CD4-positive, alpha-beta T cell treated with Interleukin-1 beta for 1 hour (primary cell): ENCODE measurements at regions not wholly inside any gene's neighbourhood (a gene's known extent, or its start where the extent isn't known, plus 50 kb on each side); places are given as distances from the start of the nearest gene placed in this dataset.

Experiments used
- DNase-seq, 2 donors: peaks; one replicate each; pipeline ENCODE4 v3.0.0-alpha.2; 2020 to 2022

DNA sequence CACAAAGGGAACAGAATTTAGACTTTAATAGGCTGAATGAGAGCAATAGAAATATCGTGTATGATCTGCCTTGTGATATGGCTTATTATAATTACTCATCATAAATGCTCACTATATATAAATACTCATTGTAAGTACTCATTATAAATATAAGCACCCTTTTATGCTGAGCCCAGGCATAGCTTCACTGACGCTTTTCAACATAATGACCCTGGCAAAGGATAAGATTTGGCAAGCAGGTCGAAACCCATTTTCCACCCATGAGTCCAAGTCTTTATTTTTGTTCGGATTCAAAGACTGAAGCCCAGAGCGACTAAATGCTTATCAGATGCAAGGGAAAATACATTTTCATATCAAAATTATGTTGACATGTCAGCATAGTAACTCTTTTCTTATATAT lies 500.4 kb downstream of the SLC4A3 start:
- DNase-seq = no peak

DNA sequence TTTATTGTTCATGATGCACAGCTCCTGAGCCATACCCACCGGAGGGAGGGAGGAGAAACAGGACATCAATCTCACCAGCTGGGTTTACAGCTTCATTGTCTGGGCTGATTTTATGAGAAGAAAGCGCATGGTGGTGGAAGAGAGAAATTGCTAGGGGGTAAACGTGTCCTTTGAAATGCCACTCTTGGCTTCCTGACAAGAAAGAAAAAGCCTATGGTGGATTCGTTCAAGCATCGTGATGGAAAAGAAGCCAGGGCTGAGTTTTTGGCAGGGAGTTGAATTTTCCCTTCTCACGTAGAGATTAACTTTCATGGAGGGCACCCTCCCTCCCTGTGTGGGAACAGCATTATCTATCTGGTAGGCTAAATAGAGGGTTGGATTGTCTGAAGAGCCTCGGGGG lies 502.0 kb downstream of the SLC4A3 start:
- DNase-seq = no peak

DNA sequence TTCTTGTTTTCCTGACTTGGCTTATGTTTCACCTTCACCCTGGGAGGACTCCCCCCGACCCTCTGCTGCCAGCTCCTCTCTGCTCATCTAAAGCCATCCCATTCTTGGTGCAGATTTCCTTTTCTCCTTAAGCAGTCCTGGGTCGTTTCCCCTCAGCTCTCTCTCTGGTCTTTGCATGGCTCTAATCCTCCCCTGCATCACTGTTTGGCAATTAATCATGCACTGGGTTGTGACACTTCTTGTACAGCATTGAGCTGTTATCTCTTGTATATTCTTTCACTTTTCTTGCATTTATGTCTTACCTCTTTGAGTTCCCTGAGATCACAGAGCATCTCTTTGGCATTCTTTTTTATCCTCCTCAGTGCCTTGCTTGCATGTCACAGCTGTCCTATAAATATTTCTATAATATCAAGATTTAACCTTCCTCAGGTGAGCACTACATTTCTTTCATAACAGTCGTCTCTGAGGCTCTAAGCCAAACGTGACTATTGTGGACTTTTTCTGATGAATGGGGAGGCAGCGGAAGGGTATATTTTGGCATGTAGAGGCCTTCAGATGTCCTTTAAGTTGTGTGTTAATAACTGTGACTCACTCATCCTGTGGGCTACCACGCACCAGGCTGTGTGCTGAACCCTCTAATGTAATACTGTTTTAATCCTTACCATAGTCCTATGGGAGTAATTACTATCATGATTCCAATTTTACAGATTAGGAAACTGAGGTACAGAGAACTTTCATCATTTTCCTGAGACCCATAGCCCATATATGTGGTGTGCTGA lies 507.5 kb downstream of the SLC4A3 start:
- no peak for DNase-seq

DNA sequence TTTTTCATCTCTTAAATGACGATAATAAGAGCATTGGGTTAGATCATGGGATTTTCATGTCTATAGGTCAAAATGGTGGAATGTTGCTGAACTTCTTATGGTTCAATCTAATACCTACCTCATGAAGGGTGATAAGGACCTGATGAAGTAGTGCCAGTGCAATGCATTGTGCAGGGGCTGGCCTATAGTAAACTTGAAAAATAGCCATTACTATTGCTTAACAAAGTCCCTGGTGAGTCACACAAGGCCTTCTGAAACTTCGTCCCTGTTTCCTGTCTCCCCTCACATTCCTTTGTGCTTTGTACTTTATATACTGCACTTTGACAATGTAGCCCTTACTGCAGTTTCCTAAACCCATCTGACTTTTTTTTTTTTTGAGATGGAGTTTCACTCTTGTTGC lies 515.9 kb downstream of the SLC4A3 start:
- no peak for DNase-seq

DNA sequence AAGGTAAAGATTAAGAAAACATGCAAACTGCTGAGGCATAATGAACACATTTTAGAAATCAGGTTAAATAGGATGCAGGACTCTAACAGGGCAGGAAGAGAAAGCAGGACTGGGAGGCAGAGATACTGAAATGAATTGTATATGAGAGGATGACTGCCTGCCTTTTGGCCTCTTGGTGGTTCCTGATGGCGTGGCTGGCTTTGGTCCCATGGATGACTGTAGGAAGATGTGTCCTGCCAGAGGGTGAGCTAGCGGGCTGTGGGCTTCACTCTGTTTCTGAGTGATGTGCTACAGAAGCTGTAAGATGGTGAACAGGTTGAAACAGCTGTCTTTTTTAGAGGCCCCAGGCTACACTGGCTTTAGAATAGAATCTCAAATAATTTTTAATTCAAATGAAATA lies 517.0 kb downstream of the SLC4A3 start:
- DNase-seq = no peak

DNA sequence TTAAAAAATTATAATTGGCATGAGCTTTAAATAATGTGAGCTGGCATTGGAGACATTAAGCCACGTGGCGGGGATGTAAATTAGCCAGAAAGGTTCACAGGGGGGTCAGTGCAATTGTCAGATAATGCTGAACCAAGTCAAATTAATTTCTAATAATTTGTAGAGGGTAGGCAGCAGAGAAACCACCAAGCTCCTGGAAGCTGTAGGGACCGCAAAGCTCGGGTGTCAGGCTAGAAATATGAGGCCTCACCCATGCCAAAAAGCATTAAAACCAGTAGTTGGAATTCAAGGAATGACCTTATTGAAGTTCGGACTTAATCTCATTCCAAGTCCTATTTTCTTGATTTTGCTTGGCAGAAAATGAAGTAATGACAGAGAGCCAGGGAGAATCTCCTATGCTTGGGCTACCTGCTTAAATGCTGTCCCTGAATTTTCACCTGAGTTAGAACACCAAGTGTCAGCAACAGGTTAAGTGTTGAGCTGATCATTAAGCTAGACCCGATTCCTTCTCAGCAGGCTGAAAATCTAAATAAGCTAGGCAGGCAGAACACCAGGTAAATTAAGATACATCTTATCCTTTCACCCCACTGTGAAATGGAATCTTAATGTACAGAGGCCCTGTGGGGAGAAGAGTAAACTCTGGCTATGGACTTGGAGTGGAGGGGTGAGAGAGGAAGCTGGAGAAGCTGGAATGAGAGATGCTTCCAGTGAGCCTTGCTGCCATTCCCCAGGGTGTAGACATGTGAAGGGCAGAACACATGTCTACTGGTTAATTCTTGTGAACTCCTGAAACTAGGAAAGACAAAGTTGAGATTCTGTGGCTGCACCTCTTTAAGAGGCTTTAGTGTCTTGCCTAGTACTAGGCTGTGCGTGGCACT lies 520.0 kb downstream of the SLC4A3 start:
- DNase-seq = no peak

DNA sequence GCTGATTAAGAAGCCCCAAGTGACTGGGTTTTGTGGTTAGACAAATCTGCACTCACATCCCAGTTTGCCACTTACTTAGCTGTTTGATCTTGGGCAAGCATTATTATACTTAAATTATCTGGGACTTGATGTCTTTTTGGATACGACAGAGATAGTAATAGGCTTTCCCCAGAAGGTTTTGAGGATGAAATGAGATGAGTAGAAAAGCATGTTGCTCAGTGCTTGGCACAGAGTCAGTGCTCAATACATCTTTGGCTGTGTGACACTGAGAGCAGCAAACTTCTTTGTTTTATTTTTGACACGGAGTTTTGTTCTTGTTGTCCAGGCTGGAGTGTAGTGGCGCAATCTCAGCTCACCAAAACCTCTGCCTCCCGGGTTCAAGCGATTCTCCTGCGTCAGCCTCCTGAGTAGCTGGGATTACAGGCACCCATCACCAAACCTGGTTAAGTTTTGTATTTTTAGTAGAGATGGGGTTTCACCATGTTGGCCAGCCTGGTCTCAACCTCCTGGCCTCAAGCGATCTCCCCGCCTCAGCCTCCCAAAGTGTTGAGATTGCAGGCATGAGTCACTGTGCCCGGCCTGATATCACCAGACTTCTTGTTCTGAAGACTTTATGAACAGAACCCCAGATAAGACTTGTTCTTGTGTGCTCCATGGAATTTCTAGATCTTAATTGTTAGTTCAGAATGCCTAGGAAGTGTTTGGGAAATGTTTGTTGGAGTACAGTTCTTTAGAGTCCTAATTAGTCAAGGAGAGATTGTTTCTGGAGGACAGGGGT lies 521.2 kb downstream of the SLC4A3 start:
- DNase-seq = no peak

DNA sequence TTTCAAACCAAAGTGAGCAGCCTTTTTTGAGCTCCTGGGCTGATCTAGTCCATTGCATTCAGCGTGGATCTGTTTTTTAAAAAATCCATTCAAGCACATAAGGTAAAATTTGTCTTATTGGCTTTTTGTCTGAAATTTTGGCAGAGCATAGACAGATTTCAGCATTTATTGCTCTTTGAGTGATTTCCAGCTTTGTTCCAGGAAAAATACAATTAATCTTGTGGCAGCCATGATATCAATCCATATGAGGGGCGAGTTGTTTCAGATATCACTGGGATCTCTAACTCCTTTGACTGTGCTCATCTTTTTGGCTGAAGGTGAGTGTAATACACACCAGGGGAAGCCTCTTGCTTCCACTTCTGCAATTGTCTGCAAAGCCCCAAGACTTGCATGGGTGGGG lies 523.9 kb downstream of the SLC4A3 start:
- no peak for DNase-seq

DNA sequence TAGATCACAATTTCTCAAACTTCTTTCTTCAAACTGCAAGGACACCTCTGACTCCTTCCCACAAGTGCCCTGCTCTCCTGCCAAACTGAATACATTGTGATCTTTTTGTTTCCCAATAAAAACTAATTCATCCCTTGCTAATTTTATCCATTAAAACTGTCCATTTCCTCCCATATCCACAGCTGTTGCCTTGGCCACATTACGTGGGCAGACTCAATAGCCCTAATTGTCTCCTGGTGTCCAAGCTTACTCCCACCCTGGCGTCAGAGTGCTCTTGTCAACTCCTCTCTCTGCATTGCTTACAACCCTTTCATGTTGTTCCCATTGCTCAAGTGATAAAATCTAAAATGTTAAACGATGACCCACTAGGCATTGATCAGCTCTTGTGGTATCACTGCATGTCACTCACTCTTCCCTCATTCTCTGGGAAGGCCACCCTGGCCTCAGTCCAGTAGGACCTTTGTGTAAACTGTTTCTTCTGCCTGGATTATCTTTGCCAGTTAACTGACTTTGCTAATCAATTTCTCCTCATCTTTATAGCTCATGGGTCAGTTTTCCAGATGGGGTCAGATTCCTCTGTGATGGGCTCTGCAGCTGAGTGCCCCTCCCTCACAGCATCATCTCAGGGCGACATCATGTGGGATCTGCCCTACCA lies 525.0 kb downstream of the SLC4A3 start:
- DNase-seq = no peak

DNA sequence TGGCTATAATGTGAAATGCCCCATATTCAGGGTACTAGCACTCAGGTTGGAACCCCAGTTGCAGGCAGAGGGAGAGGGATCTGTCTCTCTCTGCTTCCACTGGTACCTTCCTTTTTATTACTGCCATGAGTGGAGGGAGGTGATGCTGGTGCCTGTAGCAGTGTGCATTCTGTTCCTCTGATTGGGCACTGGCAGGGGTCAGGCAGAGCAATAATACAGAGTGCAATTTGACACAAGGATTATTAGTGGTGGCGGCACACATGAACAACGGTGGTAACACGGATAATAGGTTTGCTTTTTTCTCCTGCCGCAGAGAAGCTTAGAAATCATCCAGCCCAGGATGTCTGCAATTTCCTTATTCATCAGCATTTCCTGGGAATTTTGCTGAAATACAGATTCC lies 525.7 kb downstream of the SLC4A3 start:
- no peak for DNase-seq

DNA sequence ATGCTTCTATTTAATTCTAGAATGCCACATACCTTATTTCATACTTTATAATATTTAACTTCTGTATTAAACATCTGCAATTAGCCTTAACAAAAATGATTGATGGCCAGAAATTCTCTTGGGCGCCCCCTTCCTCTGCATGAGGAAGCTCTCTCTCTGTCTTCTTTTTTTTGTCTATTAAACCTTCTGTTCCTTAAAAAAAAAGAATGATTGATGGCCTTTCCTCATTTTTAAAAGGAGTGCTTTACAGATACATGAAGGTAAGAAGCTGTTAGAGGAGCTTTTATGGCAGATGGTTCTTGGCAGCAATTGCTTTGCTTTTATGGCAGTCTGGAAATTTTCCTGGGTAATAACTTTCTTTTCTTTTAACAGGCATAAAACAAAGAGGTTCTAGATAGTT lies 526.9 kb downstream of the SLC4A3 start:
- DNase-seq = no peak

DNA sequence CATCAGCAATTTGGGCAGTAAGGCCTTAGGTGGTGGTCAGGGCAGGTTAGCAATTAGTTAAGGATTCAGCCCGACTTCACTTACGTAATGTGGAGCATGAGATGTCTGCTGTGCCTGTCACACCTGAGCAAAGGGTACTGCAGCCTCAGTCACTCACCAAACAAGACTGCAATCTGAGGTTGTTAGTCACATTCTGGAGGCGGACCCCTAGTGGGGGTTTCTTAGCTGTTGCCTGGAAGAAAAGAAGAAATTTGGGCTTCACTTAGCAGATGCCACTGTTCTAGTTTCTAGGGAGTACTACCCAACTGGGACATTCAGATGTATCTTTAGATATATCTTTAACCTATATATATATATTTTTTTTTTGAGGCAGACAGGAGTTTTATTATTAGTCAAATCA lies 529.9 kb downstream of the SLC4A3 start:
- DNase-seq = no peak

DNA sequence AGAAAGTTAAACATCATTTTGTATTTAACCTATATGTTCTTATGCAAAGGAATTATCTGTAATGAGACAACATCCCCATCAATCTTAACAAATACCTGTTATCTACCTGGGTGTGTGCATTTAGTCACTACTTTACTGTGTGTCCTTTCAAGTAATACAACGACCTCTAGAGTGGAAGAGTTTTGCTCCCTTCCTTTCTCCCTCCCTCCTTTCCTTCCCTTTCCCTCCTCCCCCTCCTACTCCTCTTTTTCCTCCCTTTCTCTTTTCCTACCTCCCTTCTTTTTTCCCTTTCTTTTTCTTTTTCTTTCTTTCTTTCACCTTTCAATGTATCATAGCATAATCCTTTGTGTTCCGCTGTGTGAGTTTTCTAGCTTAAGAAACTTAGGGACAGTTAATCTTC lies 532.3 kb downstream of the SLC4A3 start:
- no peak for DNase-seq

DNA sequence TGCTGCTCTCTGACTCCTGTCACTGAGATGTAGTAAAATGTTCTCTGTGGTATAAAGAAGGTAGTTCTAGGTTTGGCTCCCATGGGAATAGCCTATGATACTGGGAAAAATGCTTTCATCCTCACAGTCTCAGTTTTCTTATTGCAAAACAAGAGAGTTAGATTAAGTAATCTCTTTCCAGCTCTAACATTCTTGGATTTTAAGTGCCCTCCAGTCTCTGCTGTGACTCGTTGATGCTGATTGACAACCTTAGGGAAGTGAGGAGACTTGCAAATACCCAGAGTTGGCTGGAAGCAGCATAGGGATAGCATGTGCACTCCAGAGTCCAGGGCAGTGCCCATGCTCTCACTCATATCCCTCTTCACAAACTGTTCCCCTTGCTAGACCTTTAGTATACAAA lies 534.9 kb downstream of the SLC4A3 start:
- no peak for DNase-seq

DNA sequence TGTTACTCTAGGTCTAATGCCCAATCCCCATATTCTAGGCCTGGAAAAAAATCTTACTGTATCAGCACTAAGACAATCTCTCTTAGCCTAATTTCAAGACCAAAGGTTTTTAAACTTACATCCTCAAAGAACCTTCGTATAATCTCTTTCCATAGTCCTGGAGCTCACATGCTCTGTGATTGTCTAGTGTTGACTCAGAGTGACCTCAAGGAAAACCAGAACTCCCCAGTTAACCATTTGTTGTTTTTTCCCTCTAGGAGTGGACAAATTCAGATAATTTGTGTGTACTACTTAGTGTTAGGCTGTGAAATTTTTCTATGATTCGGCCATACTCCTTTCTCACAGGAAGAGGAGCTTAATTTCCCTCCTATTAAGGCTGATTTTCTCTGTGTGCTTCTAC lies 536.1 kb downstream of the SLC4A3 start:
- no peak for DNase-seq

DNA sequence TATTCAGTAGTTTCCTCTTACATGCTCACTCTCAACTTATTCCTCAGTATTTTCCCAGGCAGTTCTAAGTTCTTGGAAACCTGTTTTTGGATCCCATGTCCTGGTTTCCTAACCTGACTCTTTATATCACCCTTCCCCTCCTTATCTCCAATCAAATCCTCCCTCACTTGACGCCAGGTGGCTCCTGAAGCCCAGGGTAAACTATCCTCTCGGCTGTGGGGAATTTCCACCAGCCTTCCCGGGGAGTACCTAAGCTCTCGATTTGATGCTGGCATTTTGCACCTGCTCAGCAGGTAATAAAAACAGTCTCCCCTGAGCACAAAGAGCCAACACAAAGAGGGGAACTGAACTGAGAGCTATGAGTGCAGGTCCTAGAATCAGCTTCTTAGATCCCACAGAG lies 538.0 kb downstream of the SLC4A3 start:
- no peak for DNase-seq

DNA sequence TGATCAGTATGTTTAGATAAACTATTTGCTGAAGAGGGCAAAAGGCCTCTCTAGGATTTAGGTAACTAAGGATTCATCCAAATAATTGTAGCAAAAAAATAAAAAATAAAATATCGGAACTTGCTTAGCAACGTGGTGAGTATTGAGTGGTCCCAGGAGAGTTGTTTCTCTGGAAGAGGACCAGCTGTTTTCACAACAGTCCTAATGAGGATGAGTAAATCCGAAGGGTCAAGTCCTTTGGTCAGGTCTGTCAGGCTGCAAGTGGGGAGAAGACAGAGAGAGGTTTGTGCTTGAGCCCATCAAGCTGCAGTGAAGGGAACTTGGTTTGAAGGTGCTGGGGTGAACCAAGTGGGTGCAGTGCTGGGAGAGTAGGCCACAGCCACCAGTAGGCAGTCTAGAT lies 539.2 kb downstream of the SLC4A3 start:
- no peak for DNase-seq

DNA sequence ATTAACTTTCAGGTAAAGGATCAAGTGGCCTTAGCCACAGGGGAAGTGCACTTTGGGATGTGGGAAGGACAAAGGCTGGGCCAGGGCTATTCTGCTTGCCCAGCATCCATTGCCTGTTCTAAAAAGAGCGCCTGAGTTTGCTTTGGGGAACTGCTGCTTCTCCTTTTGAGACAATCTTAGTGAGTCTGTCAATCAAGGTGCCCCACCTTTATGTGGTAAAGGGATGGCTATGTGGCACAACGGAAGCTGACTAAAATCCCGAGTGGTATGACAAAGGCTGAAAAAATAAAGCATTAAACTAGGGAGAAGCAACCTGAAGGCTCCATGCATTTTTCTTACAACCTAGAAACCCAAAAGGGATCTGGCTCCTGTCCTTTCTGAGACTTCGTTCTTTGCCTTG lies 540.5 kb downstream of the SLC4A3 start:
- DNase-seq = no peak

DNA sequence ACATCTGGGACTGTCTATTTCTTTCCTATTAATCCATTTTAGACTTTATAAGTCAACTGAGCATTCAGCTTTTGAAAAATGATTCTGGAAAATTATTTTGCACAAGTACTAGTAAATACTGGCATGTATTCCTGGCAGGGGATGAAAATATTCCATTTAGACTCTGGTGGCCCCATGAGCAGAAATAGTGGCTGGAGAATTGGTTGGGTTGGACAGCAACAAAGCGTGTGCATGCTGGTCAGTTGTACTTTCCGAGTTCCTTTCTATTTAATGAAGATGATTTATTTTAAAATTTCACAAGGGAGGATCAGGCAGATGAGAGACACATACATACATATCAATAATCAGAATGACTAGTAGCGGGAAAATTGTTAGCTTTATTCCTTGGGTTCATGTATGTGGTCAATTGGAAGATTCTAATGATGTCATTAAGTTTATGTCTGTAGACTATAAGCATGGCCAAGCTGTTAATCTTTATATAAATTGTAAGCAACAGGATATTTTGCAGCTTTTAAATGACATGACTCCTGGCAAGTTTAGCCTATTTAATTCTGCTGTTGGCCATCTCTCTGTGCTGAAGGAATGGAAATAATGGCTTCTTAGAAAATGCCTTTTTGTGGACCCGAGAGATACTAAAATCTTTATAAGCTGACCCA lies 541.6 kb downstream of the SLC4A3 start:
- DNase-seq = no peak

DNA sequence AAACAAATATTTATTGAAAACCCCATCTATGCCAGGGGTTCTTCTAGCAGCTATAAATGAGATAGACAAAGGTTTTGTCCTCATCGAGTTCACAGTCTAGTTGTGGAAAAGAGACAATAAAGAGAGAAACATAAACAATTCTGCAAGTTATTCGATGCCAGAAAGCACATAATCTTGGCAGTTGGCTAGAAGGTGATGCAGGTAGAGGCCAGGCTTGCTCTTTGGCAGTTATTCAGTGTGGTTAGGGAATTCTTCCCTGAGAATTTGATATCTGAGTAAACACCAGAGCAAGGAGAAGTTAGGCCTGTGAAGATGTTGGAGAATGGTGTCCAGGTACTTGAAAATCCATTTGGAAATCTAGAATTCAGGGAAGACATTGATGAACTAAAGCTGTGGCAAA lies 547.4 kb downstream of the SLC4A3 start:
- DNase-seq = no peak

DNA sequence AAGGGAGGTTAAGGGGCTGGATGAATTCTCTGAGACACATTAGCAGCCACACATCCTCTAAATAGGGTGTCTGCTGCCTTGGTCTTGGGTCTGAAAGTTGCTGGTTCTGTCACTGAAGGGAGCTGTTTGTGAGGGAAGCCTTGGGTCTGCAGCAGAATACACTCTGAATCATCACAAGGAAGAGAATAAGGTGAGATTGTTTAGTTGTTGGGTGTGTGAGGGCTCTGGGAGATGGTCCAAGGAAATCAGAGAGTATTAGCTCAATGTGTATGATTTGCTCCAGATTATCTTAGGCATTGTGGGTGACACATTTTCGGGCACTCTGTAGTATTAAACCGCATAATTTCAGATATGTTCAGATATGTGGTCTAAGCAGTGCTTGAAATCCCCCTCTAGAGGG lies 548.5 kb downstream of the SLC4A3 start:
- DNase-seq = no peak

DNA sequence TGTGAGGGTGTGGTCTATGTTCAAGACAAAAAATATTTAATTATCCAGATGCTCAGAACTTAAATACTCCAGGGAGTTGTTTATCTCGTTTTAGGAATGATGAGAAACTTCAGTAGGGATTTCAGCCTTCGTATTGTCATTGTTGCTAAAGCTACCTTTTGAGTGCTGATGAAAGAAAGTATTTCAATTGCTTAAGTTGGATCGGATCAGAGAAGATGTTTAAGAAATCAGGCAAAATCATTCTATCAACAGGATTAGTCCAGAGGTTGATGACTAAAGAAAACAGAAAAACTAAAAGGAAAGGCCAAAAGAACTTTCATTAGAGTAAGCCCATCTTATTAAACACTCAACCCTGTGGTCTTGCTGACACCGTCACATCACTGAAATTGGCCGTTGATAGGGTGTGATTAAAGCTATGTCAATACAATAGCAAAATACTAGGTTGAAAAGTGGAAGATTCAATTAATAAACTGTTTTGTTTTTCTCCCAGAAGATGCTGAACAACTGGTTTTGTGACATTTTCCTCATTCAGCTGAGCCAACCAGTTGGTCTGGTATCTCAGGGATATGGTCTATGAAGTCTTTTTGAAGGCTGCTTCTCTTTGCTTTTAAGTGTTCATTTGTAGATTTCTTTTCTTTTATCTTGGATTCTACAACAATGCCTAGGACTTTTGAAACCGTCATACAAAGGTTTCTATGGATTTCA lies 551.7 kb downstream of the SLC4A3 start:
- DNase-seq = no peak
